HG03575 (cell line): ENCODE measurements at regions not wholly inside any gene's neighbourhood (a gene's known extent, or its start where the extent isn't known, plus 50 kb on each side); places are given as distances from the start of the nearest gene placed in this dataset.
"Not testable (repeated sequence)": the region's sequence is repeated elsewhere in the genome, so short reads cannot be mapped to it uniquely, and the experiment has no call there.

Experiments used
- ATAC-seq: cut with Tn5 transposase; IDR thresholded peaks from one replicate; pipeline ENCODE4 v1.9.1; 2021; ENCODE audit not compliant: unreplicated experiment, insufficient number of reproducible peaks, low FRiP score; ENCODE audit errors: extremely low read depth

DNA sequence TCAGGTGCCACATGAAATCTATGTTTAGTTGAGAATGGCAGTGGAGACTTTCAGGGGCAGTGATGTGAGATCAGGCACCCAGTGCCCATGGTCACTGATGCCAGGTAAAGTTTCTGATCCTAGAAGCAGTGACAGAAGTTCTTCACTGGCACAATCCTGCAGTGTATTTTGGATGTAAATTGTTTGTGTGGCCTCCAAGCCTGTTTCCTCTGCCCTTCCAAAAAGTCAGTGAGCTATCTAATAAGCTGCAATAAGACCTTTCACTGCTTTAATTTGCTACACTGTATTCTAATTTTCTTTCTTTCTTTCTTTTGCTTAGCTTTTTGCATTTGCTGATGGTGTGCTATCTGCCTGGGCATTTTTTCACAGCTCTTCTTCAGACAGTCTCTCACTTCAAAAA is 1348.6 kb downstream of the ADGRL3 start:
- no peak for ATAC-seq

- no peak for ATAC-seq
Measured at GRCh38 chr4:62548108-62548524, 1348.0 kb downstream of the ADGRL3 start.

DNA sequence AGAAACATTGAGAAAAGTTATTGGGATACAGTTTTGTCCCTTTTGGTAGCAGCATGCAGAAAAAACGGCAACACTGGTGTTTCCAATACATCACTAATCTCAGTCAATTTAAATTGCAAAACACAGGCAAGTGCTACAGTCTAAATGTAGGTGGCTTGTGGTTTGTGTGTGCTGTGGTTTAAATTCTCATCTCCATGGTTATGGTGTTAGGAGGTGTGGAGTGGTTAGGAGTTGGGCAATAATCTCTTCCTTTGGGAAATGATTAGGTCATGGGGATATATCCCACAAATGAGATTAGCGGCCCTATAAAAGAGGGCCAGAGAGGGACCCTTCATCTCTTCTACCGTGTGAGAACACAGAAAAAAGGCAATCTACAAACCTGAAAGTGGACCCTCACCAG is 1344.3 kb downstream of the ADGRL3 start:
- no peak for ATAC-seq

DNA sequence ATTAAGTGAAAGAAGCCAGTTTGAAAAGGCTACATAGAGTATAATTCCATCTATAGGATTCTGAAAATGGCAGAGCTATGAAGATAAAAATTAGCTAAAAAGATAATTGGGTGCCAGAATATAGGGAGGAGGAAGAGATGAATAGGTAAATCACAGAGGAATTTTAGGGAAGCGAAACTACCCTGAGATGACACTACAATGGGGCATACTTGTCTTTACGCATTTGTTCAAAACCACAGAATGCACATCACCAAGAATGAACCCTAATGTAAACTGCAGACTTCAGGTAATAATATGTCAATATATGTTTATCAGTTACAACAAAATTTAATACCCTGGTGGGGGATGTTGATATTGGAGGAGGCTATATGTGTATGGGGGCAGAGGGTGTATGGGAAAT is 1342.9 kb downstream of the ADGRL3 start:
- no peak for ATAC-seq

GRCh38 chr4:62533573-62533972 is 1333.4 kb downstream of the ADGRL3 start:
- ATAC-seq, result no peak

DNA sequence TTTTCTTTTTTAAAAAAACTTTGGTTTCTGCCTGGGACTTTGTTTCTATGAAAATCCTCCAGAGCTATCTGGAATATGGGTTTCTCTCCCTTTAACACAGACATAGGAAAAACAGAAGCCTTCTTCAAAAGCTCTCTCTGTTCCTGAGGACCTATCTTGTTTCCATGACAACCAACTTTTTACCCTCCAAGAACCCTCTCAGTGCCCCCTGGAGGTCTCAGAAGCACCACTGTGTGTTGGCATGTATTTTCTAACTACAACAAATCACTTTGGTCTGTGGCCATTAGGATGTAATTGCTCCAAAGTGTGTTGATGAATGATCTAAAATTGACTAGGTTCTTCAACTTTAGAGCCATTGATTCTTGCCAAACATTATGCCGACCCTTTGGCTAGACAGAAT is 1331.6 kb downstream of the ADGRL3 start:
- no peak for ATAC-seq

- ATAC-seq, result no peak
Measured at GRCh38 chr4:62531264-62531663, 1331.1 kb downstream of the ADGRL3 start.

DNA sequence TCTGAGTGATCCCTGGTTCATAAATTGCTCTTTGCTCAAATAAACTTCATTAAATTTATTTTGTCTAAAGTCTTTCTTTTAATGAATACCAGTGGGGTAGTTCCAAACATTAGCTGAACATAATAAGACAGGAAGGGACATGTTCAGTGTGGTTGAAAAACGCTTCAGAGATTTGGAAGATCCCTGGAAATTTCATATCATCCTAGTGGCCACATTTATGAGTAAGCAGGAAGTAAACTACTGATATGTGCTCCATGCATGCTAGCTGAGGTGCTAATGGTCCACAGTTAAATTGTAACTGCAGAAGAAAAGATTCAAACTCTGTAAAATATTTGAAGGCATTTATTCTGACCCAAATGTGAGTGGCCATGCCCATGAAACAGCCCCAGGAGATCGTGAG is 1328.7 kb downstream of the ADGRL3 start:
- no peak for ATAC-seq

DNA sequence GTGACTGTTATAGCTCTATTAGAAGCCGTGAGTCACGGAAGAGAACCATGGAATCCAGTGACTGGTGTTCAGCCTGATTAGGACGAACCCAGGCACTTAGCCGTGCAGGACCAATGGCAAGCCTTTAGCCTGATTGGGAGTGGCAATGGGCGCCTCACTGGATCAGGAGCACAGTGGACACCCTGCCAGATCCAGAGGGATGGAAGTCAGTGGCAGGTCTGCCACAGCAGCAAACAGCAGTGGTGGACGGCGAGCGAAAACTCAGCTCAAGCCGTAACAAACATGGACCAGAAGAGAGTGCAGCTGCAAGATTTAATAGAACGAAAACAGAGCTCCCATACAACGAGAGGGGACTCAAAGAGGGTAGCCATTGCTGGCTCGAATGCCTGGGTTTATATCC is 1326.5 kb downstream of the ADGRL3 start:
- ATAC-seq, result no peak

DNA sequence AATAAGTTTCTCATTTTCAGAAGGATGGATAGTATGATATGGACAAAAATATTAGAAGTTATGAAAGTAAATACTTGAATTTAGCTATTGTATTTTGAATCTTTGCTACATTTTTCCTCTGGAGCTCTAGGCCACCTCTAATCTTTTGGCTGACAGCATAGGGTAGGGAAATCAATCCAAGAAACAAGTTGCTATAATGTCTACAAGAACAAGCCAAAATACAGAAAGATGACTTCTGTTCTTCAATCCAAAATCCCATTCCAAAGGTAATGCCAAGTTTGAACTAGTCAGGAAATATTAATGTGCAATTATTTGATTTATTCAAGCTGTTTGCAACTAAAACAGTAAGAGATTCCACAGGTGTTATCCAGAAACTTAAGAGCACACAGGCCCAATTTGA is 1323.1 kb downstream of the ADGRL3 start:
- ATAC-seq, result no peak

GRCh38 chr4:62522273-62522672 is 1322.1 kb downstream of the ADGRL3 start:
- no peak for ATAC-seq

DNA sequence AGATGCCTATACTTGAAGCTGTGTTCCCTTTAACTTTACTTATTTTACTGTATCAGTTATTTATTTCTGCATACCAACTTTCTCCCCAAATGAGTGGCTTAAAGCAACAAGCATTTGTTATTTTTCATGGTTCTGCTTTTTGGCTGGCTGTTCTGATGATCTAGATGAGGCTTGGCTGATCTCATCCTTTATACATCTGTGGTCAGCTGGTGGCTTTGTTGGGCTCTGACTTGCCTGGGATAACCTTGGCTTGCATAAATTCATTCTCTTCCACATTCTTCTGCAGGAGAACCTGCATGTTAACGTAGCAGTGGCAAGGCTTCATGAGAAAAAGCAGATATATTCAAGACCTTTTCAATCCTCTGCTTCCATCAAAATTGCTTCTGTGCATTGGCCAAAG is 1317.6 kb downstream of the ADGRL3 start:
- no peak for ATAC-seq

DNA sequence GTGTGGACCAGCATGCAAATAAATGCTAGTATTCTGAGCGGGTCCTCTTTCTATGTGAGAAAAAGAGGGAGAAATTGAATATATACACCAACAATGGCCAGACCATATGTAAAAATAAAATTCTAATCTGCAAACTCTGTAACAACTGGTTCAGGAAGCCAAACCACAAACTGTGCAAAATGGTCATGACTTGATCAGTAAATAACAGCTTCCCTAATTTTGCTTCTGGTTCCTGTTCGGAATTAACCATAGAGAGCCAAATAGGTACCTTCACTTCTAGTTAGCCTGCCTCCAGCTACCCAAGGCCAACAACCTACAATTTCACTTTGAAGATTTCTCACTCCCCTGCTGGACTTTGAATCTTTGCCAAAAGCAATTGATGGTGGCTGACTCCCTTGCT is 1313.2 kb downstream of the ADGRL3 start:
- no peak for ATAC-seq

DNA sequence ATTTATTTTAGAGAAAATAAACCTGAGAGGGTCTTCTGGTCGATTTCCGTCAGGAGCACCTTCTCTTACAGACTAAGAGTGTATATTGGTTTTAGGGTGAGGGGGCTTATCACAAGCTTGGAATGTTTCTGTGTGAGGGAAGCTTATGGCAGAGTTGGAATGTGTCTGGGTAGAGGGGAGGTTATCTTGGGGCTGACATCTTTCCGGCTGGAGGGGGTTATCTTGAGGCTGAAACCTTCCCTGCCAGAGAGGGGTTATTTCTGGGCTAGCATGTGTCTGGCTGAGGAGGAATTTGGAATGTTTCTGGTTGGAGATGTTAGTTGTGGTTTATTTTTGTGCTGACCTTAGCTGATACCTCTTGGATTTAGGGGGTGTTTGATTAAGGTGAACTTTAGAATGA is 1312.1 kb downstream of the ADGRL3 start:
- no peak for ATAC-seq

GRCh38 chr4:62510228-62510627 is 1310.1 kb downstream of the ADGRL3 start:
- ATAC-seq, result no peak

DNA sequence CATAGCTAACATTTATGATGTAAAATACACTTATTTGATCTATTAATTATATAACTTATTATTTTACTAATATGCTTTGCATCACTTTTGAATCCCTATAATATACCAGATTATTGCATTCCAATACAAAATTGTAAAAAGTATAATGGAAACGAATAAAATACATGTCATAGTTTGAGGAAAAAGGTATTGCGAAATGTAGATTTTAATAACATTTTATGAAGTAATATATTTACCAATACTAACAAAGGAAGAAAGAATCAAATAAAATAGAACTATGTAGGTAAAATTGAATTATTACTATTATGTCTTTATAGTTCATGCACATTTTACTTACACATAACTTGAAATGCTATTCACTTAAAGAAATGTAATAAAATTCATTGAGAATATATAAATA is 1300.2 kb downstream of the ADGRL3 start:
- ATAC-seq, result no peak

DNA sequence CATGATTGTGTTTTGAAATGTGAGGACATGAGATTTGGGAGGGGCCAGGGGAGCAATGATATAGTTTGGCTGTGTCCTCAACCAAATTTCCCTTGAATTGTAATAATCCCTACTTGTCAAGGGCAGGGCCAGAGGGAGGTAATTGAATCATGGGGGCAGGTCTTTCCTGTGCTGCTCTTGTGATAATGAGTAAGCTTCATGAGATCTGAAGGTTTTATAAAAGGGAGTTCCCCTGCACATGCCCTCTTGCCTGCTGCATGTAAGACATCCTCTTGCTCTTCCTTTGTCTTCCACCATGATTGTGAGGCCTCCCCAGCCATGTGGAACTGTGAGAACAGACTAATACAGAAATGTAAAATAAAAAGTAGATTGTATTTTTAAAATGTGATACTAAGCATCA is 1294.9 kb downstream of the ADGRL3 start:
- ATAC-seq, result no peak

DNA sequence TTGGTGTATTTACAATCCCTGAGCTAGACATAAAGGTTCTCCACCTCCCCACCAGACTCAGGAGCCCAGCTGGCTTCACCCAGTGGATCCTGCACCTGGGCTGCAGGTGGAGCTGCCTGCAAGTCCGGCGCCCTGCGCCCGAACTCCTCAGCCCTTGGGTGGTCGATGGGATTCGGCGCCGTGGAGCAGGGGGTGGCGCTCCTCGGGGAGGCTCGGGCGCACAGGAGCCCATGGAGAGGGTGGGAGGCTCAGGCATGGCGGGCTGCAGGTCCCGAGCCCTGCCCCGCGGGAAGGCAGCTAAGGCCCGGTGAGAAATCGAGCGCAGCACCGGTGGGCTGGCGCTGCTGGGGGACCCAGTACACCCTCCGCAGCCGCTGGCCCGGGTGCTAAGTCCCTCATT is 1291.6 kb downstream of the ADGRL3 start:
- not testable (repeated sequence) for ATAC-seq

- no peak for ATAC-seq
Measured at GRCh38 chr4:62490635-62491034, 1290.5 kb downstream of the ADGRL3 start.

DNA sequence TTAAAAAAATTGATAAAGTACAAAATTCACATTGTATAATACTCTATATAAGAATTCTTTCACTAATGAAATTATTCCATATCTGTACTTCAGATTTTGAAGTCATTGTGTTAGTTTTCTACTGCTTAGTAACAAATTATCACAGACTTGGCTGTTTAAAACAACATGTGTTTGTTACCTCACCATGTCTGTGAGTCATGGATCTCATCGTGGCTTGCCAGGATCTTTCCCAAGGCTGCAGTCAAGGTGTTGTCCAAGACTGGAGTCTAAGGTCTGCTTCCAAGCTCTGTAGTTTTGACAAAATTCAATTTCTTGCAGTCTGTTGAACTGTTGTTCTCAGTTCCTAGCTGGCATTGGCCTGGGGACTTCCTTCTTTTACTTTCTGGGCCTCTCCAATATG is 1286.9 kb downstream of the ADGRL3 start:
- ATAC-seq, result no peak

DNA sequence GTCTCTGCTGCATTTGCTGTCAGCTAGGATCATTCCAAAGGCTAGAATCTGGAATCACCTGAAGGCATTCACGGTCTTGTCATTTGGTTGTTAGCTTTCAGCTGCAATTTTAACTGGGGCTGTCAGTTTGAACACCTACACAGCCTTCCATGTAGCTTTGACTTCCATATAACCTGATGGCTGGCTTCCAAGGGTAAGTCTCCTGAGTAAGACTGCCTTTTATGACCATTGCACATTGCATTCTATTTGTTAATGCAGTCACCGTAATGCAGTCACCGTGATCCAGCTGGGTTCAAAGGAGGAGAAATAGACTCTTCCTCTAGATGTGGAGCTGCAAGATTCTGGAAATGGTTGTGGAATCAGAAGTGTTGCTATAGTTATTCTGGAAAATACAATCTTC is 1284.2 kb downstream of the ADGRL3 start:
- no peak for ATAC-seq

DNA sequence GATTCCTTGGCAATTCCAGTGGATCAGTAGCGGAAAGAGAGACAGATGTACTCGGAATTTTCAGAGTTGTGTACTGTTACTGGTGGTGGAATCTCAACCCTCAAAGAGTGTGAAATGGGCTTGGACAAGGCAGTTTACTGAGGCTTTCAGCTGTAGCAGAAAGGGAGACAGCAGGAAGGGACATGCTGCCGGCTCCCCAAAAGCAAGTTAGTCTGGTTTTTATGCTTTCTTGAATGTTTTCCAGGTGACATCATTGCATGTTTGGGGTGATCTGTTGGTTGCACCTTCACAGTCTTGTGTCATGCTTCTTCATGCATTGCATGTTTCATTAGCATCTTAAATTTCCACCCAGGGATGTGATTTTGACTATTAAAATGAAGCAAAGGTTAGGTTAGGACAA is 1282.2 kb downstream of the ADGRL3 start:
- ATAC-seq, result no peak
